Left renal cortex interstitium (tissue), 4 donors: ENCODE measurements at regions not wholly inside any gene's neighbourhood (a gene's known extent, or its start where the extent isn't known, plus 50 kb on each side); places are given as distances from the start of the nearest gene placed in this dataset.
"Not testable (repeated sequence)": the region's sequence is repeated elsewhere in the genome, so short reads cannot be mapped to it uniquely, and the experiment has no call there.

ENCODE experiments used
- DNase-seq, 4 donors: peaks; one replicate each; pipeline ENCODE4 v3.0.0-alpha.2; 2013; ENCODE audit warnings: low read depth in 4 of 4, low spot score in 2 of 4, missing footprints in 1 of 4

DNA sequence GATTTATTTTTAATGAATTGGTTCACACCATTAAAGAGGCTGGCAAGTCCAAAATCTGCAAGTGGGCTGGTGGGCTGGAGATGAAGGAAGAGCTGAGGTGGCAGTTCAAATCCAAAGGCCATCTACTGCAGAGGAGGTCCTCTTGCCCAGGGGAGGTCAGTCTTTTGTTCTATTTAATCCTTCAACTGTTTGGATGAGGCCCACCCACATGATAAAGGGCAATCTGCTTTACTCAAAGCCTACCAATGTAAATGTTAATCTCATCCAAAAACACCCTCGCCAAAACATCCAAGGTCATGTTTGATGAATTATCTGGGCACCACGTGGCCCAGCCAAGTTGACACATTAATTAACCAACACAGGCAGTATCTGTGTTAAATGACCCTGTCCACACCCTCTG is 99.0 kb downstream of the RRAGC start:
- DNase-seq = no peak

DNA sequence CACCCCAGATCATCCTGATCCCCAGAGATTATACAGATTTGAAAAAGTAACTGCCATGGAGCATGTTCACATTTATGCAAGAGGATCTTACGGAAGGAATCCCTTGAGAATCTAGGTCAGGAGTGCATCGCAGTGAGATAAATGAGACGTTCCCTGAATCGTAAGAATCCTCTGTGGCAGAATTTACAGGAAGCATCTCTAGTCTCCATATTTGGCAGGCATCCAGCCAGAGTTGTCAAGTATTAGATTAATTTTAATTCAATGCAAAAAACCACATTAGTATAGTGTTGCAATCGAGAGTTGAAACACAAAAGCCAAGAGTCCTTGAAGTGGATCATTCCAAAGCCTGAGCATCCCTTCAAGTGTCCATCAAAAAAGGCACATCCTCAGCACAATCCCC is 100.8 kb downstream of the RRAGC start:
- DNase-seq = no peak

- no peak for DNase-seq
Observed at GRCh38 chr1:38746941-38747600, 112.5 kb downstream of the RRAGC start.

DNA sequence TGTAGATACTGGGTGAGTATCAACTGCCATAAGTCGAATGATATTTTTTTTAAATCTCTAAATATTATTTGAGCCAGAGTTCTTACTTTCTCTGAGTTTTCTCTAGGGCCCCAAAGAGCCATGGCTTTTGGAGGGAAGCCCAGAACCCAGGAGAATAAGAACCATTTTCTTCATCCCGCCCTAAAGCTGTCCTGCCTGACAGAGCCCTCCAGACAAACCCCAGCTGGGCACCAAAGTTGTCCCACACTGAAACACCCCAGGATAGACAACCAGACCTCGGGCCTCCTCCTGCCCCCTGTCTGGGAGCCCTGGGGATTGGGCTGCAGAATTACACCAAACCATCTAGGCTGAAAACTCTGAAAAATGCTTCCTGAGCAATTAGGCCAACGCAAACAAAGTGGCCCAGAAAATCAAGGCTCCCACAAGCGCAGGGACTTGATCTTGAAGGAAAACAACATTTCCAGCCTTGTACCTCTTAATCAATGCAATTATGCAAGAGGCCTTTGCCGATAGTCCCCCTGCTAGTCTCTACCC is 113.1 kb downstream of the RRAGC start:
- peak in 1 of 4 donors; percentile 52 for DNase-seq

- DNase-seq = no peak
Observed at GRCh38 chr1:38745476-38746401, 113.8 kb downstream of the RRAGC start.

- DNase-seq = no peak
Observed at GRCh38 chr1:38744452-38745350, 114.9 kb downstream of the RRAGC start.

- no peak for DNase-seq
Observed at GRCh38 chr1:38743184-38743583, 116.4 kb downstream of the RRAGC start.

DNA sequence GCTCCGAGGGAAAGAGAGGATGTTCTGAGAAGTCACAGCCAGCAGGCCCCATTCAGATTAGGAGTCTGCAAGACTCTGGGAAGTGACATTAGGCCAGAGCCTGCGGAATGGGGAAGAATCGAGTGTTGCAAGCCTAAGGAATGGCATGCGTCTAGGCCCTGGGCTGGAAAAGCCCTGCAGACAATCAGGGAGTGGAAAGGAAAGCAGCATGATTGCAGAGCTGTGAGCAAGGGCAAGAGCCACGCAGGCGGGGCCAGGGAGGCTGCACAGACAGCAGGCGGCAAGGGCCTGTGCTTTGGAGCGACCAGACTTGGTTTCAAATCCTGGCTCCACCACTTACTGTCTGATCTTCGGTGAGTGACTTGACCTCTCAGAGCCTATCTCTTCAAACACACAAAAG is 118.2 kb downstream of the RRAGC start:
- DNase-seq = no peak

DNA sequence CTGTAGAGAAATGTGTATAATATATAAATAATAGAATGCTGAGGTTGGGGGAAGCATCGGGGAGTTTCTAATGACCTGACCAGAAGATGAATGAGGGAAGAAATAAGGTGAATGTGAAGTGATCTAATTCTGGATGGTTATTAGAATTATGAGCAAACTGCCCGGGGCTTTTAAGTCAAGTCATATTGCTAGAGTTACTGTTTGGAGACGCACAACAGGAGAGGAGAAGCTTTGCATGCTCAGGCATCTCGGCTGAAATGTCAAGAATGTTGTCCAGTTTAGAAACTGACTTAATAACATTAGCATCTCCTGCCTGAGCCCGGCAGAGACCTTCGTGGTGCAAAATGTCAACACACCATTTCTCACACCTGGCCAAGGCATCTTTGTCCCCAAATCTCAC is 119.1 kb downstream of the RRAGC start:
- no peak for DNase-seq

GRCh38 chr1:38738207-38738606 is 121.4 kb downstream of the RRAGC start:
- DNase-seq = no peak

DNA sequence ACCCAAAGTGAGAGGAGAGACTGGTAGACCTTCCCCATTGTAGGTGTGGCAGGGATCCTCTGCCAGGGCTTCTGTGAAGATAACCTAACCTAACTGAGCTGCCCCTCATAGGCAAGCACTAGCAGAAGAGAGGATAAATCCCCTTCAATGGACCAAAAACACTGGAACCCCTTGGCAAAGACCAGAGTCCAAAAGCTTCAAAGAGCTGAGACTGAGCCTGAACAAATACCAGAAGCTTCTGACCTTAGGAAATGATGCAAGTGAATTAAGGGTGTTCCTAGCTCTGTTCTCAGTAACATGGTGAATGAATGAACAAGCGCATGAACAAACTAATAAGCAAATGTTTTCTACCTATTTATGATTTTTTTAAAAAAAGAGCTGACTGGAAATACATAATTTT is 123.2 kb downstream of the RRAGC start:
- no peak for DNase-seq

GRCh38 chr1:38735651-38736161 is 123.9 kb downstream of the RRAGC start:
- no peak for DNase-seq

- no peak for DNase-seq
Observed at GRCh38 chr1:38733761-38734160, 125.8 kb downstream of the RRAGC start.

GRCh38 chr1:38730511-38731397 is 128.8 kb downstream of the RRAGC start:
- DNase-seq = no peak

DNA sequence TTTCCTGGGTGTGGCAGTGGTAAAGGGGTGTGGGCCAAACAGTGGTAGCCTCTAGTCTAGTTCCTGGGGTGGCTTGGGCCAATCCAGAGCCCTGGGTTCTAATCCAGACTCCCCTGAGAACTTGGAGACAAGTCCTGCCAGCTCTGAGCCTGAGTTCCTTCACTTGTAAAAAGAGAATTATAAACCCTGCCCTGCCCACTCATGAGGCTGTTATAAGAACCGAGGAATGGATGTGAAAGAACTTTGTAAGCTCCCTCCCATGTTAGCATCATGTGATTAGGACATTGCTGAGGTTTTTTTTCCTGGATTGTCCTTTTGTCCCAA is 131.0 kb downstream of the RRAGC start:
- no peak for DNase-seq

- DNase-seq = peak in 3 of 4 donors; percentile 52 to 66 (median 59)
Observed at GRCh38 chr1:38727684-38728584, 131.6 kb downstream of the RRAGC start.

GRCh38 chr1:38725321-38725961 is 134.1 kb downstream of the RRAGC start:
- DNase-seq = not testable (repeated sequence)
